22Rv1 (cell line): ENCODE measurements at regions not wholly inside any gene's neighbourhood (a gene's known extent, or its start where the extent isn't known, plus 50 kb on each side); places are given as distances from the start of the nearest gene placed in this dataset.

ENCODE experiments used
- CTCF ChIP-seq: fragments of 450-650 bp; IDR thresholded peaks from 2 replicates; pipeline ENCODE4 v1.5.1; 2017; ENCODE audit warnings: mild to moderate bottlenecking
- ZFX ChIP-seq: fragments of 450-650 bp; IDR thresholded peaks from 2 replicates; pipeline ENCODE4 v1.6.1; 2017; ENCODE audit warnings: antibody characterized with exemption, borderline replicate concordance

DNA sequence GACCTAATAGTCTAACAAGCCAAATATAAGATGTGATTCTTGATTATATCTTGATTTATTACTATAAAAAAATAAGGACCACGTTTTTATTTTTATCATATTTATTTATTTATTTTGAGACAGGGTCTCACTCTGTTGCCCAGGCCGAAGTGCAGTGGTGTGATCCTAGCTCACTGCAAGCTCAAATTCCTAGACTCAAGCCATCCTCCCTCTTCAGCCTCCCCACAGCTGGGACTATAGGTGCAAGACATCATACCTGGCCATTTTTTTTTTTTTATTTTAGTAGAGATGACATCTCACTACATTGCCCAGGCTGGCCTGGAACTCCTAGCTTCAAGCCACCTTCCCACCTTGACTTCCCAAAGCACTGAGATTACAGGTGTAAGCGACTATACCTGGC, 61.0 kb upstream of the LARP1 start:
- TF ChIP-seq CTCF (no peak), ZFX (no peak)
